HepG2 (cell line): ENCODE measurements at regions not wholly inside any gene's neighbourhood (a gene's known extent, or its start where the extent isn't known, plus 50 kb on each side); places are given as distances from the start of the nearest gene placed in this dataset.

Experiments
- ARNTL ChIP-seq: sonication (generic); formaldehyde crosslinking; IDR thresholded peaks from 2 replicates; pipeline ENCODE4 v1.4.0; 2020; ENCODE audit warnings: mild to moderate bottlenecking, missing genetic modification reagents
- CHD4 ChIP-seq: fragments of 200-600 bp; sonication (generic); IDR thresholded peaks from 2 replicates; pipeline ENCODE4 v1.7.0; 2017; ENCODE audit warnings: mild to moderate bottlenecking, low read length, borderline replicate concordance
- HOXD1 ChIP-seq: sonication (generic); formaldehyde crosslinking; IDR thresholded peaks from 2 replicates; pipeline ENCODE4 v1.5.0; 2020; ENCODE audit warnings: missing genetic modification reagents
- KAT2B ChIP-seq: fragments of 150-350 bp; IDR thresholded peaks from 2 replicates; pipeline ENCODE4 v1.6.1; 2014; ENCODE audit warnings: low read depth, low read length, borderline replicate concordance
- MLLT10 ChIP-seq: sonication (generic); formaldehyde crosslinking; IDR thresholded peaks from 2 replicates; pipeline ENCODE4 v1.4.0; 2020; ENCODE audit warnings: missing genetic modification reagents
- PTBP1 ChIP-seq: fragments of 200-400 bp; formaldehyde crosslinking; IDR thresholded peaks from 2 replicates; pipeline ENCODE4 v1.6.1; 2018; ENCODE audit warnings: low read length, low read depth; ENCODE audit not compliant: poor library complexity, severe bottlenecking
- SP1 ChIP-seq, 2 experiments: fragments of 450-650 bp in 1 of 2; sonication (generic) in 1 of 2; formaldehyde crosslinking in 1 of 2; IDR thresholded peaks; 2 replicates each; pipeline versions ENCODE4 v1.4.0 to v1.6.1; 2016 to 2020; ENCODE audit warnings: missing genetic modification reagents in 1 of 2
- STAT5B ChIP-seq: sonication (generic); formaldehyde crosslinking; IDR thresholded peaks from 2 replicates; pipeline ENCODE4 v1.4.0; 2020; ENCODE audit warnings: missing genetic modification reagents
- ZNF367 ChIP-seq: sonication (generic); formaldehyde crosslinking; IDR thresholded peaks from 2 replicates; pipeline ENCODE4 v1.4.0; 2020; ENCODE audit warnings: missing genetic modification reagents, borderline replicate concordance
- ZNF441 ChIP-seq: sonication (generic); formaldehyde crosslinking; IDR thresholded peaks from 2 replicates; pipeline ENCODE4 v1.7.0; 2021; ENCODE audit warnings: missing genetic modification reagents, borderline replicate concordance
- ZNF501 ChIP-seq: sonication (generic); formaldehyde crosslinking; IDR thresholded peaks from 2 replicates; pipeline ENCODE4 v1.5.1; 2020; ENCODE audit warnings: mild to moderate bottlenecking, moderate library complexity, missing genetic modification reagents
- ZNF709 ChIP-seq: sonication (generic); formaldehyde crosslinking; IDR thresholded peaks from 2 replicates; pipeline ENCODE4 v1.5.0; 2020; ENCODE audit warnings: mild to moderate bottlenecking, missing genetic modification reagents
- ZNF883 ChIP-seq: sonication (generic); formaldehyde crosslinking; IDR thresholded peaks from 2 replicates; pipeline ENCODE4 v1.5.1; 2020; ENCODE audit warnings: mild to moderate bottlenecking, missing genetic modification reagents; ENCODE audit errors: not compliant biosample characterization
- TF ChIP-seq, protein P1 (sequence below): IDR thresholded peaks from 2 replicates; pipeline ENCODE4 v1.6.1; 2016; ENCODE audit warnings: missing compliant biosample characterization, missing genetic modification reagents, borderline replicate concordance
- TF ChIP-seq, protein P2 (sequence below): sonication (generic); formaldehyde crosslinking; IDR thresholded peaks from 2 replicates; pipeline ENCODE4 v1.8.1; 2023; ENCODE audit warnings: mild to moderate bottlenecking, inconsistent platforms, moderate library complexity, missing genetic modification reagents, borderline replicate concordance
- TF ChIP-seq, protein P3 (sequence below): sonication (generic); formaldehyde crosslinking; IDR thresholded peaks from 2 replicates; pipeline ENCODE4 v1.8.0; 2022; ENCODE audit warnings: mild to moderate bottlenecking, missing genetic modification reagents
- TF ChIP-seq, protein P4 (sequence below): sonication (generic); formaldehyde crosslinking; IDR thresholded peaks from 2 replicates; pipeline ENCODE4 v1.4.0; 2020; ENCODE audit warnings: low read depth, mild to moderate bottlenecking, missing genetic modification reagents
- TF ChIP-seq, protein P5 (sequence below): sonication (generic); formaldehyde crosslinking; IDR thresholded peaks from 2 replicates; pipeline ENCODE4 v1.5.0; 2020; ENCODE audit warnings: missing genetic modification reagents
- TF ChIP-seq, protein P6 (sequence below), 2 experiments: sonication (generic) in 1 of 2; formaldehyde crosslinking in 1 of 2; IDR thresholded peaks; 2 replicates each; pipeline versions ENCODE4 v1.4.0 to v1.6.1; 2018 to 2020; ENCODE audit warnings: missing genetic modification reagents in 2 of 2, borderline replicate concordance in 1 of 2, low read depth in 1 of 2, mild to moderate bottlenecking in 1 of 2, missing biosample characterization in 1 of 2

DNA sequence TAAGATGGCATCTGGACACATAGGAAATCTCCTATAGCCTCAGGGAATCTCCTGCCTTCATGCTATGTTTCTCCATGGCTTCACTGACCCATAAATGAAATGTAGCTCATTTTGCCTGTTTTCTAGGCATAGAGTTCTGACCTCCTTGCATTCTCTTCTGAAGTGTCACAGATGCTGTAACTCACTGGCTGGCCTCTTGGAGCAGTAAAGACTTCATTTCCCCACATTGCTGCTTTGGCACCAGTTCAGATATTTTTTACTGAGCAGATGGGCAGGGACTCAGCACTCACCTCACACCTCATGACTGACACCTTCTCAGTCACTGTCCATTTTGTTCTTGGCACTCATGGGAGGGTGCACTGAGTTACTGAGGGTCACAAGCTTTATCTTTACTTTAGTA lies 286.7 kb upstream of the TGFBR2 start (continued):
- TF ChIP-seq, protein P1, sequence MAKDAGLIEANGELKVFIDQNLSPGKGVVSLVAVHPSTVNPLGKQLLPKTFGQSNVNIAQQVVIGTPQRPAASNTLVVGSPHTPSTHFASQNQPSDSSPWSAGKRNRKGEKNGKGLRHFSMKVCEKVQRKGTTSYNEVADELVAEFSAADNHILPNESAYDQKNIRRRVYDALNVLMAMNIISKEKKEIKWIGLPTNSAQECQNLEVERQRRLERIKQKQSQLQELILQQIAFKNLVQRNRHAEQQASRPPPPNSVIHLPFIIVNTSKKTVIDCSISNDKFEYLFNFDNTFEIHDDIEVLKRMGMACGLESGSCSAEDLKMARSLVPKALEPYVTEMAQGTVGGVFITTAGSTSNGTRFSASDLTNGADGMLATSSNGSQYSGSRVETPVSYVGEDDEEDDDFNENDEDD (CRISPR knock-in tag): 0 out of 2 replicates have a peak, but pooled peaks have one; percentile 15
- TF ChIP-seq PTBP1: no peak
- TF ChIP-seq, protein P2, sequence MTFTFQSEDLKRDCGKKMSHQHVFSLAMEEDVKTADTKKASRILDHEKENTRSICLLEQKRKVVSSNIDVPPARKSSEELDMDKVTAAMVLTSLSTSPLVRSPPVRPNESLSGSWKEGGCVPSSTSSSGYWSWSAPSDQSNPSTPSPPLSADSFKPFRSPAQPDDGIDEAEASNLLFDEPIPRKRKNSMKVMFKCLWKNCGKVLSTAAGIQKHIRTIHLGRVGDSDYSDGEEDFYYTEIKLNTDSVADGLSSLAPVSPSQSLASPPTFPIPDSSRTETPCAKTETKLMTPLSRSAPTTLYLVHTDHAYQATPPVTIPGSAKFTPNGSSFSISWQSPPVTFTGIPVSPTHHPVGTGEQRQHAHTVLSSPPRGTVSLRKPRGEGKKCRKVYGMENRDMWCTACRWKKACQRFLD (CRISPR knock-in tag): no peak
- TF ChIP-seq, protein P3, sequence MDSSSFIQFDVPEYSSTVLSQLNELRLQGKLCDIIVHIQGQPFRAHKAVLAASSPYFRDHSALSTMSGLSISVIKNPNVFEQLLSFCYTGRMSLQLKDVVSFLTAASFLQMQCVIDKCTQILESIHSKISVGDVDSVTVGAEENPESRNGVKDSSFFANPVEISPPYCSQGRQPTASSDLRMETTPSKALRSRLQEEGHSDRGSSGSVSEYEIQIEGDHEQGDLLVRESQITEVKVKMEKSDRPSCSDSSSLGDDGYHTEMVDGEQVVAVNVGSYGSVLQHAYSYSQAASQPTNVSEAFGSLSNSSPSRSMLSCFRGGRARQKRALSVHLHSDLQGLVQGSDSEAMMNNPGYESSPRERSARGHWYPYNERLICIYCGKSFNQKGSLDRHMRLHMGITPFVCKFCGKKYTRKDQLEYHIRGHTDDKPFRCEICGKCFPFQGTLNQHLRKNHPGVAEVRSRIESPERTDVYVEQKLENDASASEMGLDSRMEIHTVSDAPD (CRISPR knock-in tag): no peak
- TF ChIP-seq KAT2B: no peak
- no peak for TF ChIP-seq STAT5B (CRISPR knock-in tag)
- TF ChIP-seq, protein P4, sequence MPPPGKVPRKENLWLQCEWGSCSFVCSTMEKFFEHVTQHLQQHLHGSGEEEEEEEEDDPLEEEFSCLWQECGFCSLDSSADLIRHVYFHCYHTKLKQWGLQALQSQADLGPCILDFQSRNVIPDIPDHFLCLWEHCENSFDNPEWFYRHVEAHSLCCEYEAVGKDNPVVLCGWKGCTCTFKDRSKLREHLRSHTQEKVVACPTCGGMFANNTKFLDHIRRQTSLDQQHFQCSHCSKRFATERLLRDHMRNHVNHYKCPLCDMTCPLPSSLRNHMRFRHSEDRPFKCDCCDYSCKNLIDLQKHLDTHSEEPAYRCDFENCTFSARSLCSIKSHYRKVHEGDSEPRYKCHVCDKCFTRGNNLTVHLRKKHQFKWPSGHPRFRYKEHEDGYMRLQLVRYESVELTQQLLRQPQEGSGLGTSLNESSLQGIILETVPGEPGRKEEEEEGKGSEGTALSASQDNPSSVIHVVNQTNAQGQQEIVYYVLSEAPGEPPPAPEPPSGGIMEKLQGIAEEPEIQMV (CRISPR knock-in tag): no peak
- no peak for TF ChIP-seq HOXD1 (CRISPR knock-in tag)
- TF ChIP-seq ZNF709 (CRISPR knock-in tag): no peak
- no peak for TF ChIP-seq CHD4
- no peak for TF ChIP-seq SP1 (IDR thresholded peaks at IDR 0.05)
- TF ChIP-seq SP1 (CRISPR knock-in tag; IDR thresholded peaks at IDR 0.05): no peak
- TF ChIP-seq ARNTL (CRISPR knock-in tag): no peak
- no peak for TF ChIP-seq ZNF441 (CRISPR knock-in tag)
- TF ChIP-seq, protein P5, sequence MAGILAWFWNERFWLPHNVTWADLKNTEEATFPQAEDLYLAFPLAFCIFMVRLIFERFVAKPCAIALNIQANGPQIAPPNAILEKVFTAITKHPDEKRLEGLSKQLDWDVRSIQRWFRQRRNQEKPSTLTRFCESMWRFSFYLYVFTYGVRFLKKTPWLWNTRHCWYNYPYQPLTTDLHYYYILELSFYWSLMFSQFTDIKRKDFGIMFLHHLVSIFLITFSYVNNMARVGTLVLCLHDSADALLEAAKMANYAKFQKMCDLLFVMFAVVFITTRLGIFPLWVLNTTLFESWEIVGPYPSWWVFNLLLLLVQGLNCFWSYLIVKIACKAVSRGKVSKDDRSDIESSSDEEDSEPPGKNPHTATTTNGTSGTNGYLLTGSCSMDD (CRISPR knock-in tag): no peak
- TF ChIP-seq MLLT10 (CRISPR knock-in tag): no peak
- TF ChIP-seq ZNF883 (CRISPR knock-in tag): no peak
- TF ChIP-seq ZNF367 (CRISPR knock-in tag): no peak
- no peak for TF ChIP-seq ZNF501 (CRISPR knock-in tag)
- TF ChIP-seq, protein P6, sequence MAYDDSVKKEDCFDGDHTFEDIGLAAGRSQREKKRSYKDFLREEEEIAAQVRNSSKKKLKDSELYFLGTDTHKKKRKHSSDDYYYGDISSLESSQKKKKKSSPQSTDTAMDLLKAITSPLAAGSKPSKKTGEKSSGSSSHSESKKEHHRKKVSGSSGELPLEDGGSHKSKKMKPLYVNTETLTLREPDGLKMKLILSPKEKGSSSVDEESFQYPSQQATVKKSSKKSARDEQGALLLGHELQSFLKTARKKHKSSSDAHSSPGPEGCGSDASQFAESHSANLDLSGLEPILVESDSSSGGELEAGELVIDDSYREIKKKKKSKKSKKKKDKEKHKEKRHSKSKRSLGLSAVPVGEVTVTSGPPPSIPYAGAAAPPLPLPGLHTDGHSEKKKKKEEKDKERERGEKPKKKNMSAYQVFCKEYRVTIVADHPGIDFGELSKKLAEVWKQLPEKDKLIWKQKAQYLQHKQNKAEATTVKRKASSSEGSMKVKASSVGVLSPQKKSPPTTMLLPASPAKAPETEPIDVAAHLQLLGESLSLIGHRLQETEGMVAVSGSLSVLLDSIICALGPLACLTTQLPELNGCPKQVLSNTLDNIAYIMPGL (CRISPR knock-in tag; IDR thresholded peaks at IDR 0.05; ENCODE audit: borderline replicate concordance in 1 of 2, low read depth in 1 of 2): peak in 1 of 2 experiments; percentile 68; a peak in 1 of 4 replicates
